GM23248 (cell line): ENCODE measurements at regions not wholly inside any gene's neighbourhood (a gene's known extent, or its start where the extent isn't known, plus 50 kb on each side); places are given as distances from the start of the nearest gene placed in this dataset.

Experiments
- EZH2 ChIP-seq: fragments of 200-600 bp; sonication (generic); IDR thresholded peaks from 2 replicates; pipeline ENCODE4 v1.6.1; 2018; ENCODE audit warnings: antibody characterized with exemption, mild to moderate bottlenecking; ENCODE audit not compliant: insufficient read depth, poor library complexity, severe bottlenecking
- EZH2phosphoT487 ChIP-seq: fragments of 200-600 bp; sonication (generic); IDR thresholded peaks from 2 replicates; pipeline ENCODE4 v1.6.1; 2018; ENCODE audit warnings: antibody characterized with exemption, moderate library complexity, mild to moderate bottlenecking, low read depth; ENCODE audit not compliant: insufficient read depth

GRCh38 chr4:18840481-18840880, 818.9 kb upstream of the LCORL start:
- TF ChIP-seq EZH2: no peak
- no peak for TF ChIP-seq EZH2phosphoT487
